Osteoblast (primary cell): ENCODE measurements at regions not wholly inside any gene's neighbourhood (a gene's known extent, or its start where the extent isn't known, plus 50 kb on each side); places are given as distances from the start of the nearest gene placed in this dataset.

Experiments used
- DNase-seq: peaks from one replicate; pipeline ENCODE4 v3.0.0; 2011; ENCODE audit warnings: low spot score, mixed read lengths; ENCODE audit not compliant: insufficient read length; ENCODE audit errors: missing footprints
- H2AFZ ChIP-seq: 2 replicates; pipeline ENCODE4 v1.6.0; 2011; ENCODE audit warnings: mild to moderate bottlenecking, low read length
- H3K27ac ChIP-seq: 2 replicates; pipeline ENCODE4 v1.5.1; 2011; ENCODE audit warnings: mild to moderate bottlenecking, low read depth, low read length, moderate library complexity
- H3K27me3 ChIP-seq: 2 replicates; pipeline ENCODE4 v1.6.0; 2012; ENCODE audit warnings: mild to moderate bottlenecking, control low read depth, inconsistent platforms, low read length, moderate library complexity; ENCODE audit not compliant: insufficient read depth
- H3K36me3 ChIP-seq: 2 replicates; pipeline ENCODE4 v1.5.1; 2011; ENCODE audit warnings: mild to moderate bottlenecking, low read length, control low read depth, moderate library complexity; ENCODE audit not compliant: insufficient read depth
- H3K4me1 ChIP-seq: 2 replicates; pipeline ENCODE4 v1.5.1; 2011; ENCODE audit warnings: mild to moderate bottlenecking, low read length, control low read depth, moderate library complexity; ENCODE audit not compliant: insufficient read depth
- H3K4me2 ChIP-seq: 2 replicates; pipeline ENCODE4 v1.6.0; 2011; ENCODE audit warnings: mild to moderate bottlenecking, low read length; ENCODE audit not compliant: insufficient read depth
- H3K4me3 ChIP-seq: fragments of 200-600 bp; sonication (generic); 3 replicates; pipeline ENCODE4 v1.5.1; 2012; ENCODE audit warnings: mild to moderate bottlenecking, low read length, inconsistent platforms; ENCODE audit not compliant: insufficient read depth
- H3K79me2 ChIP-seq: 2 replicates; pipeline ENCODE4 v1.6.0; 2012; ENCODE audit warnings: mild to moderate bottlenecking, low read length, control low read depth, inconsistent platforms; ENCODE audit not compliant: insufficient read depth
- H3K9me3 ChIP-seq: 2 replicates; pipeline ENCODE4 v1.5.1; 2011; ENCODE audit warnings: low read depth, low read length, control low read depth
- H4K20me1 ChIP-seq: 2 replicates; pipeline ENCODE4 v1.6.0; 2012; ENCODE audit warnings: mild to moderate bottlenecking, low read length, control low read depth; ENCODE audit not compliant: insufficient read depth
- CTCF ChIP-seq: IDR thresholded peaks from 2 replicates; pipeline ENCODE4 v1.5.1; 2011; ENCODE audit warnings: mild to moderate bottlenecking, low read depth, low read length, moderate library complexity; ENCODE audit errors: extremely low read depth

- H2AFZ ChIP-seq = no peak overlapping the region
- H3K36me3 ChIP-seq = no peaks in the 10 kb centered on the region
- H3K27ac ChIP-seq = no peak overlapping the region
- H3K27me3 ChIP-seq = no peaks in the 10 kb centered on the region
- H3K79me2 ChIP-seq = no peaks in the 10 kb centered on the region
- H3K9me3 ChIP-seq = no peaks in the 10 kb centered on the region
- no peak overlapping the region for H3K4me3 ChIP-seq
- H3K4me1 ChIP-seq = no peaks in the 10 kb centered on the region
- no peak for DNase-seq
- no peaks in the 10 kb centered on the region for H4K20me1 ChIP-seq
- H3K4me2 ChIP-seq = no peak overlapping the region
- no peak for TF ChIP-seq CTCF
These were observed 65.2 kb downstream of the POU3F3 start for GRCh38 chr2:104919127-104919526.

DNA sequence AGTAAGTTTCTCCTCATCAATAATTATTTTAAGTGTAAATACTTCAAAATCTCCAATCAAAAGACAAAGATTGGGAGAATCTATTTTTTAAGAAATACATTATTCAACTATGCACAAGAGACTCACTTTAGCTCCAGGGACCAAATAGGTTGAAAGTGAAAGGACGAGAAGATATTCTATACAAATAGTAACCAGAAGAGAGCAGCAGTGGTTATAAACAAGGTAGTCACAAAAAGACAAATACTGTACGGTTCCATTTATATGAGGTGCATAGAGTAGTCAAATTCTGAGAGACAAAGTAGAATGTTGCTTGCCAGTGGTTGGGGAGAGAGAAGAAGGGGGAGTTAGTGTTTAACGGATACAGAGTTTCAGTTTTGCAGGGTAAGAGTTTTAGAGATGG, 69.8 kb downstream of the POU3F3 start:
- Histone ChIP-seq H3K4me1 (no peaks in the 10 kb centered on the region), H4K20me1 (no peaks in the 10 kb centered on the region), H2AFZ (no peak overlapping the region), H3K4me2 (no peak overlapping the region), H3K36me3 (no peaks in the 10 kb centered on the region), H3K4me3 (no peak overlapping the region), H3K27ac (no peak overlapping the region), H3K27me3 (no peaks in the 10 kb centered on the region), H3K9me3 (no peaks in the 10 kb centered on the region), H3K79me2 (no peaks in the 10 kb centered on the region)
- no peak for DNase-seq
- no peak for TF ChIP-seq CTCF

DNA sequence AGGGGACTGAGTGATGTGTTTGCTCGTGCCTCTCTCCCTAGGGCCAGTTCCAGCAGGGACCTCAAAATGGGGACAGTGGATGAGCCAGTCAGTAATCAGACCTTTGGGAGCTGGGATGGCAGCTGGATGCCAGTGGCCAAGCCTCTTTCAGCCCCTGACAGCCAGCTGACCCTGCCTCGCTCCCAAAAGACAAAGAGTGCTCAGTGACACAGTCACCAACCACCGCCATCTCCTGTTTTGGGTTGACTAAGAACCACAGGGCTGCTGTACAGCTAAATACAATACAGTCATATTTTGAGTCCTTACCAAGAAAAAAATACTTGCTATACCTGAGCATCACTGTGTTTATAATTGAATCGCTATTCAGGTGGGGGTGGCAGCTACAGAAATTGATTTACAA, 75.7 kb downstream of the POU3F3 start:
- H2AFZ ChIP-seq = no peak overlapping the region
- H3K4me1 ChIP-seq = no peaks in the 10 kb centered on the region
- no peak for DNase-seq
- no peak overlapping the region for H3K4me2 ChIP-seq
- no peak for TF ChIP-seq CTCF
- no peak overlapping the region for H3K27ac ChIP-seq
- H3K9me3 ChIP-seq = no peaks in the 10 kb centered on the region
- no peaks in the 10 kb centered on the region for H3K79me2 ChIP-seq
- H3K27me3 ChIP-seq = no peaks in the 10 kb centered on the region
- no peaks in the 10 kb centered on the region for H3K36me3 ChIP-seq
- H4K20me1 ChIP-seq = no peaks in the 10 kb centered on the region
- H3K4me3 ChIP-seq = no peak overlapping the region

- DNase-seq = no peak
- H3K4me1 ChIP-seq = no peaks in the 10 kb centered on the region
- H3K4me3 ChIP-seq = no peak overlapping the region
- no peaks in the 10 kb centered on the region for H4K20me1 ChIP-seq
- no peak overlapping the region for H3K27ac ChIP-seq
- no peaks in the 10 kb centered on the region for H3K9me3 ChIP-seq
- TF ChIP-seq CTCF = no peak
- H3K79me2 ChIP-seq = no peaks in the 10 kb centered on the region
- H2AFZ ChIP-seq = no peak overlapping the region
- H3K36me3 ChIP-seq = no peaks in the 10 kb centered on the region
- no peaks in the 10 kb centered on the region for H3K27me3 ChIP-seq
- no peak overlapping the region for H3K4me2 ChIP-seq
These were observed 76.8 kb downstream of the POU3F3 start for GRCh38 chr2:104930732-104931131.
